GM19023 (cell line): ENCODE measurements at regions not wholly inside any gene's neighbourhood (a gene's known extent, or its start where the extent isn't known, plus 50 kb on each side); places are given as distances from the start of the nearest gene placed in this dataset.
"Not testable (repeated sequence)": the region's sequence is repeated elsewhere in the genome, so short reads cannot be mapped to it uniquely, and the experiment has no call there.

ENCODE experiments used
- ATAC-seq: cut with Tn5 transposase; IDR thresholded peaks from one replicate; pipeline ENCODE4 v1.9.1; 2021; ENCODE audit warnings: mild to moderate bottlenecking, moderate library complexity; ENCODE audit not compliant: unreplicated experiment

GRCh38 chr3:77707281-77707680 is 667.4 kb downstream of the ROBO2 start:
- ATAC-seq = no peak

GRCh38 chr3:77709155-77709554 is 669.3 kb downstream of the ROBO2 start:
- ATAC-seq = no peak

- ATAC-seq = no peak
Observed at GRCh38 chr3:77718311-77718710, 678.4 kb downstream of the ROBO2 start.

- ATAC-seq = no peak
Observed at GRCh38 chr3:77720460-77720971, 680.6 kb downstream of the ROBO2 start.

GRCh38 chr3:77726517-77726916 is 686.6 kb downstream of the ROBO2 start:
- no peak for ATAC-seq

GRCh38 chr3:77746048-77746447 is 706.1 kb downstream of the ROBO2 start:
- ATAC-seq = no peak

- no peak for ATAC-seq
Observed at GRCh38 chr3:77746892-77747291, 707.0 kb downstream of the ROBO2 start.

GRCh38 chr3:77756397-77756975 is 716.6 kb downstream of the ROBO2 start:
- not testable (repeated sequence) for ATAC-seq

GRCh38 chr3:77772459-77772858 is 732.6 kb downstream of the ROBO2 start:
- ATAC-seq = no peak

- no peak for ATAC-seq
Observed at GRCh38 chr3:77773084-77773483, 733.2 kb downstream of the ROBO2 start.

- no peak for ATAC-seq
Observed at GRCh38 chr3:77780278-77780996, 740.5 kb downstream of the ROBO2 start.

GRCh38 chr3:77786216-77786615 is 746.3 kb downstream of the ROBO2 start:
- ATAC-seq = no peak

GRCh38 chr3:77795013-77795412 is 755.1 kb downstream of the ROBO2 start:
- ATAC-seq = no peak

- no peak for ATAC-seq
Observed at GRCh38 chr3:77799278-77799677, 759.4 kb downstream of the ROBO2 start.

- no peak for ATAC-seq
Observed at GRCh38 chr3:77800893-77801292, 761.0 kb downstream of the ROBO2 start.

GRCh38 chr3:77807312-77807711 is 767.4 kb downstream of the ROBO2 start:
- no peak for ATAC-seq

GRCh38 chr3:77814845-77815244 is 774.9 kb downstream of the ROBO2 start:
- ATAC-seq = no peak

GRCh38 chr3:77815467-77815866 is 775.6 kb downstream of the ROBO2 start:
- no peak for ATAC-seq

- ATAC-seq = no peak
Observed at GRCh38 chr3:77816366-77816765, 776.5 kb downstream of the ROBO2 start.

GRCh38 chr3:77825001-77825827 is 785.3 kb downstream of the ROBO2 start:
- ATAC-seq = no peak

GRCh38 chr3:77835921-77836320 is 796.0 kb downstream of the ROBO2 start:
- no peak for ATAC-seq
